Esophagus squamous epithelium (tissue), 5 donors: ENCODE measurements at regions not wholly inside any gene's neighbourhood (a gene's known extent, or its start where the extent isn't known, plus 50 kb on each side); places are given as distances from the start of the nearest gene placed in this dataset.

ENCODE experiments used
- DNase-seq: peaks from one replicate; lab custom pipeline; 2025; lab: John Stamatoyannopoulos, UW
- H3K27ac ChIP-seq, 4 donors: fragments of 200-600 bp; sonication (generic); one replicate each; pipeline ENCODE4 v1.5.1; 2016 to 2019; ENCODE audit warnings: mild to moderate bottlenecking in 1 of 4
- H3K27me3 ChIP-seq, 4 donors: fragments of 200-600 bp; sonication (generic); 1 replicate in 3 of 4; 2 replicates in 1 of 4; pipeline versions ENCODE4 v1.5.1 to v1.6.0; 2017 to 2021; ENCODE audit warnings: antibody characterized with exemption in 1 of 4
- H3K36me3 ChIP-seq, 3 donors: fragments of 200-600 bp; sonication (generic); one replicate each; pipeline ENCODE4 v1.5.1; 2016 to 2019
- H3K4me1 ChIP-seq, 3 donors: fragments of 200-600 bp; sonication (generic); one replicate each; pipeline ENCODE4 v1.5.1; 2017 to 2019
- H3K4me3 ChIP-seq, 4 donors: fragments of 200-600 bp; sonication (generic); 1 replicate in 3 of 4; 2 replicates in 1 of 4; pipeline ENCODE4 v1.5.1; 2016 to 2019; ENCODE audit warnings: mild to moderate bottlenecking in 2 of 4, moderate library complexity in 1 of 4
- H3K9me3 ChIP-seq, 3 donors: fragments of 200-600 bp; sonication (generic); one replicate each; pipeline ENCODE4 v1.5.1; 2016 to 2019
- CTCF ChIP-seq, 6 experiments: fragments of 450-650 bp in 4 of 6; fragments of 200-600 bp in 2 of 6; sonication (generic) in 2 of 6; IDR thresholded peaks; one replicate each; pipeline ENCODE4 v1.5.1; 2016 to 2019; ENCODE audit warnings: antibody characterized with exemption in 6 of 6, mild to moderate bottlenecking in 4 of 6, moderate library complexity in 4 of 6
- POLR2A ChIP-seq, 4 donors: fragments of 450-650 bp; IDR thresholded peaks; one replicate each; pipeline ENCODE4 v1.6.1; 2017; ENCODE audit warnings: antibody characterized with exemption in 4 of 4, mild to moderate bottlenecking in 4 of 4, moderate library complexity in 3 of 4
- WGBS, 2 donors: methylation state at CpG; one replicate each; pipeline ENCODE4 v1.1.5; 2018; 5-methylcytosine and 5-hydroxymethylcytosine counted together
- intact Hi-C: fragments of 100-400 bp; cut with DNase I; formaldehyde crosslinking; loops from one replicate; pipeline ENCODE4 v1.15.0; 2022
- small RNA-seq, 4 donors: library from RNA; depleted of rRNA; stranded (forward); fragments of <200 nt; gene quantifications; one replicate each; pipeline ENCODE3, GENCODE V24; 2016
- donor health status: DM: yes; HTN: yes; CAD: no.

DNA sequence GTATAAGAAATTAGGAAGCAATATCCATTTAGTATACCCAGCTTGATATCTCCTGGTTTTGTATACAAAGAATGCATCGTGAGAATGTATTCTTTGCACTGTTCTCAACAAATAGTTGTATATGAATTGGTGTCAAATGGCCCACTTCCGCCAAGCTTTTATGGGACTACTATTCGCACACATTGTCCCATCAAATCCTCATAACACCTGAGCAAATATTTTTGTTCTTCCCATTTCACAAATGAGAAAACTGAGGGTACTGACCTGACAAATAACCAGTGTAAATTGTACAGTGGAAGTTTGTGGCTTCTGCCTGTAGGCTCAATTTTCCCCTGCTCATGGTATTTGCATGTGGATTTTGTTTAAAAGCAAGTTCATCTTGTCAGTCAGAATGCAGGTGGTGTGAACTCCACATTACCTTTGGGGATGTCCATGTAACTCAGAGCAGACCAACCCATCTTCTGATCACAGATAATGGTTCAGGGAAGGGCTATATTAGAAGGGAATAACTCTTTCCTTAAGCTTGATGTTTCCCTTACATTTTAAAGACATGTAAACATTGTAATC, 51.5 kb upstream of the FAM241A start:
- DNase-seq = no peak
- Histone ChIP-seq H3K4me1 (no peaks in the 10 kb centered on the region), H3K9me3 (no peaks in the 10 kb centered on the region), H3K27ac (no peak overlapping the region), H3K36me3 (no peaks in the 10 kb centered on the region), H3K27me3 (no peaks in the 10 kb centered on the region), H3K4me3 (no peak overlapping the region)
- intact Hi-C loops = loop anchor here (10.0 kb wide), 1 partner anchor 431 kb away; no protein-coding TSS in a partner anchor
- 89 to 94% methylated on average over 3 of the region's 3 CpGs for WGBS, 2 donors
- TF ChIP-seq CTCF (IDR thresholded peaks at IDR 0.05) = no peak
- TF ChIP-seq POLR2A (IDR thresholded peaks at IDR 0.05) = no peak

- no peak for TF ChIP-seq POLR2A (IDR thresholded peaks at IDR 0.05)
- TF ChIP-seq CTCF (IDR thresholded peaks at IDR 0.05) = no peak
- intact Hi-C loops = loop anchor here (10.0 kb wide), 1 partner anchor 430 kb away; no protein-coding TSS in a partner anchor
- WGBS, 2 donors = 90 to 100% methylated on average over 1 of the region's 1 CpG
Measured at GRCh38 chr4:112094330-112094729, 50.9 kb upstream of the FAM241A start.

More at GRCh38 chr4:112094330-112094729, 50.9 kb upstream of the FAM241A start:
- Histone ChIP-seq H3K36me3 (no peaks in the 10 kb centered on the region), H3K4me1 (no peaks in the 10 kb centered on the region), H3K4me3 (no peak overlapping the region), H3K27me3 (no peaks in the 10 kb centered on the region), H3K27ac (no peak overlapping the region), H3K9me3 (no peaks in the 10 kb centered on the region)
- DNase-seq = no peak

Small RNA genes in the stretch of these regions (small RNA-seq; reads per million reads assigned to genes)
- gene MIR297 (0 reads per million in 4 donors), gene RNU6-289P (0 reads per million in 4 donors)
